ENCODE measurements at regions not wholly inside any gene's neighbourhood (a gene's known extent, or its start where the extent isn't known, plus 50 kb on each side); places are given as distances from the start of the nearest gene placed in this dataset.

GRCh38 chr1:38125837-38126520, 79.4 kb upstream of the POU3F1 start:
- no peak for DNase-seq (ENCODE audit: low read depth)
- TF ChIP-seq, protein P1, sequence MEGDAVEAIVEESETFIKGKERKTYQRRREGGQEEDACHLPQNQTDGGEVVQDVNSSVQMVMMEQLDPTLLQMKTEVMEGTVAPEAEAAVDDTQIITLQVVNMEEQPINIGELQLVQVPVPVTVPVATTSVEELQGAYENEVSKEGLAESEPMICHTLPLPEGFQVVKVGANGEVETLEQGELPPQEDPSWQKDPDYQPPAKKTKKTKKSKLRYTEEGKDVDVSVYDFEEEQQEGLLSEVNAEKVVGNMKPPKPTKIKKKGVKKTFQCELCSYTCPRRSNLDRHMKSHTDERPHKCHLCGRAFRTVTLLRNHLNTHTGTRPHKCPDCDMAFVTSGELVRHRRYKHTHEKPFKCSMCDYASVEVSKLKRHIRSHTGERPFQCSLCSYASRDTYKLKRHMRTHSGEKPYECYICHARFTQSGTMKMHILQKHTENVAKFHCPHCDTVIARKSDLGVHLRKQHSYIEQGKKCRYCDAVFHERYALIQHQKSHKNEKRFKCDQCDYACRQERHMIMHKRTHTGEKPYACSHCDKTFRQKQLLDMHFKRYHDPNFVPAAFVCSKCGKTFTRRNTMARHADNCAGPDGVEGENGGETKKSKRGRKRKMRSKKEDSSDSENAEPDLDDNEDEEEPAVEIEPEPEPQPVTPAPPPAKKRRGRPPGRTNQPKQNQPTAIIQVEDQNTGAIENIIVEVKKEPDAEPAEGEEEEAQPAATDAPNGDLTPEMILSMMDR (IDR thresholded peaks at IDR 0.05; ENCODE audit: control insufficient read depth, extremely low read depth, insufficient read depth): no peak
- no peak overlapping the region for H3K4me3 ChIP-seq (ENCODE audit: low read depth, low read length)

DNA sequence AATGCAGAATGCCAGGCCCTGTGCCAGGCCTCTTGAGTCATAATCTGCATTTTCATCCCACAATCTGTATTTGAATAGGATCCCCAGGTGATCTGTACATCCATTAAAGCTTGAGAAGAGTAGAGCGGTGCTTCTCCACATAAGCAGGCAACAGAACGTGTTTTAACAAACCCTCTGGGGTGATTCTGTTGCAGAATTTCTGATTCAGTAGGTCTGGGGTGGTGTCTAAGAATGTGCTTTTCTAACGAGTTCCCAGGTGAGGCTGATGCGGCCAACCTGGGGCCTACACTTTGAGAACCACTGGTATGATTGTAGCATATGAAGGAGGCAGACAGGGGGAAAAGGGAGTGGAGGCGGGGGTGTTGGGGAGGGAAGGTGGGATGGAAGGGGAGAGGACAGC, 78.4 kb upstream of the POU3F1 start:
- TF ChIP-seq, protein P1 (IDR thresholded peaks at IDR 0.05; ENCODE audit: control insufficient read depth, extremely low read depth, insufficient read depth): no peak
- no peak overlapping the region for H3K4me3 ChIP-seq (ENCODE audit: low read depth, low read length)
- no peak for DNase-seq (ENCODE audit: low read depth)

DNA sequence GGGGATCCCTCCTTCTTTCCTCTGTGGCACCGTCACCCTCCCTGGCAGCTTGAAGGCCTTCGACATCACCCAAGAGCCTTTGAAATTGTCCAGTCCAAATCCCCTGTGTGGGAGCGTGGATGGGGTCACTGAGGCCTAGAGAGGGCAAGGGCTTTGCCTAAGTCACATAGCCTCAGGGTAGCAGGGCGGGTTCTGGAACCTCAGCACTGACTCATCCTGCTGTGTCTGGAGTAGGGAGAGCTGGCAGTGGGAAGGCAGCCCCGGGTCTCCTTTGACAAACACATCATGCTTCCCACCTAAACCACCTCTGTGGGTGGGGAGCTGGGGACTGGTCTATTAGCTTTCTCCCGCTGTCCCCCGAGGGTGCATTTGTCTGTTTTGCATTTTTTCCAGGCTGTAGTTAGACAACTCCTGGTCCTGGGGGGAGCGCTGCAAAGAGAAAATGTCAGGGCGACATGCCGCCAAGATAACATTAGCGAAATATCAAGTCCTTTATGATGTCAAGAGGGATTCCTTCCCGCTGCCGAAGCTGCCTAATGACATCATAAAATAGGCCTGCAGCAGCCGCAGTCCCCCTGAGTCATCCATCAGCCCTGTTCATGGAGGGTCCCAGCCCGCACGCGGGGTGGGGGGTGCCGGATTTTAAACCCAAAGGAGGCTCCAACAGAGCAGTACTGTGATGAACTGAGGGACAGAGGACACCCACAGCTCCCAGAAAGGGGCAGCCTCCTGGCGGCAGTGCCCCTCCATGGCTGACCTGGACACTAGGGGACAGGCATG, 77.0 kb upstream of the POU3F1 start:
- no peak for DNase-seq (ENCODE audit: low read depth)
- TF ChIP-seq, protein P1 (IDR thresholded peaks at IDR 0.05; ENCODE audit: control insufficient read depth, extremely low read depth, insufficient read depth): no peak
- H3K4me3 ChIP-seq (ENCODE audit: low read depth, low read length): no peak overlapping the region

DNA sequence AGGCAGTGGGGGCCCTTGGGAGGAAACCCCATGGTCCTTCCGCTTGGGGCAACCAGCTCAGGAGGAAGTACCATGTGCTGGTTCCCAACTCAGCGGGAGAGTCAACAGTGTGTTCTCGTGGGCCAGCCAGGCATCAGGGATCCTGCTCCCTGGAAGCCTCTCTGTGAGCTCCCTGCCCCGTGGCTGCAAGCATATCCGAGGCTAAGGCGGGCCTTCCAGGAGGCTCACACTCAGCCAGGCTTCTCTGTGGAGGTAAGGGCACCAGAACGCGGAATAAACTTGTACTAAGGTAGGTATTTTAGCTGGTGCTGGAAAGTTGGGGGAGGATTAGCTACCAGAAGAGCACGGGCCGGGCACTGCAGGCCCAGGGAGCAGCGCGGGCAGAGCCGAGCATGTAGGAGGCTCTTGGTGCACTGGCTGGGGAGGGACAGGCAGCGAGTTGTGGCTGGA, 74.7 kb upstream of the POU3F1 start:
- DNase-seq (ENCODE audit: low read depth): no peak
- no peak overlapping the region for H3K4me3 ChIP-seq (ENCODE audit: low read depth, low read length)
- TF ChIP-seq, protein P1 (IDR thresholded peaks at IDR 0.05; ENCODE audit: control insufficient read depth, extremely low read depth, insufficient read depth): no peak

- TF ChIP-seq, protein P1 (IDR thresholded peaks at IDR 0.05; ENCODE audit: control insufficient read depth, extremely low read depth, insufficient read depth): no peak
- H3K4me3 ChIP-seq (ENCODE audit: low read depth, low read length): no peak overlapping the region
Observed at GRCh38 chr1:38120552-38121230, 74.1 kb upstream of the POU3F1 start.

GRCh38 chr1:38118976-38119375, 72.4 kb upstream of the POU3F1 start:
- TF ChIP-seq, protein P1 (IDR thresholded peaks at IDR 0.05; ENCODE audit: control insufficient read depth, extremely low read depth, insufficient read depth): no peak
- H3K4me3 ChIP-seq (ENCODE audit: low read depth, low read length): no peak overlapping the region
- no peak for DNase-seq (ENCODE audit: low read depth)

More at GRCh38 chr1:38120552-38121230, 74.1 kb upstream of the POU3F1 start:
- DNase-seq (ENCODE audit: low read depth): no peak
